ENCODE measurements at regions not wholly inside any gene's neighbourhood (a gene's known extent, or its start where the extent isn't known, plus 50 kb on each side); places are given as distances from the start of the nearest gene placed in this dataset.

DNA sequence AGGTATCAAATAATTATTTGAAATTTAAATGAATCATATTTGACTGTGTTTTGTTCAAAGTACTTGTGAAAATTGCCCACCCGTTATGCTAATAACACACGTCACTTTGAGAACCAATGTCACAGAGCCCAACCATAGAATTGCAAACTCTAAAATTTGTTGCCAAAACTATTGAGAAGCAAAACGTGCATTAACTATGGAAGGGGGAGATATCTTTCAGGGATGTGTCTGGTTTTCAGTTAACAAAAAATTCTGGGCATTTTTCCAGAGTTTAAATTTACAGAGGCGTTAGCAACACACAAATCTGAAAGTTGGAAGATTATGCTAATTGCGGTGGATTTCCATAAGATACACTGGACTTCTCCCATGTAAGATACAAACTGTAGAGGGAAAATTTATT, 371.8 kb upstream of the E2F7 start:
- TF ChIP-seq, protein P1, sequence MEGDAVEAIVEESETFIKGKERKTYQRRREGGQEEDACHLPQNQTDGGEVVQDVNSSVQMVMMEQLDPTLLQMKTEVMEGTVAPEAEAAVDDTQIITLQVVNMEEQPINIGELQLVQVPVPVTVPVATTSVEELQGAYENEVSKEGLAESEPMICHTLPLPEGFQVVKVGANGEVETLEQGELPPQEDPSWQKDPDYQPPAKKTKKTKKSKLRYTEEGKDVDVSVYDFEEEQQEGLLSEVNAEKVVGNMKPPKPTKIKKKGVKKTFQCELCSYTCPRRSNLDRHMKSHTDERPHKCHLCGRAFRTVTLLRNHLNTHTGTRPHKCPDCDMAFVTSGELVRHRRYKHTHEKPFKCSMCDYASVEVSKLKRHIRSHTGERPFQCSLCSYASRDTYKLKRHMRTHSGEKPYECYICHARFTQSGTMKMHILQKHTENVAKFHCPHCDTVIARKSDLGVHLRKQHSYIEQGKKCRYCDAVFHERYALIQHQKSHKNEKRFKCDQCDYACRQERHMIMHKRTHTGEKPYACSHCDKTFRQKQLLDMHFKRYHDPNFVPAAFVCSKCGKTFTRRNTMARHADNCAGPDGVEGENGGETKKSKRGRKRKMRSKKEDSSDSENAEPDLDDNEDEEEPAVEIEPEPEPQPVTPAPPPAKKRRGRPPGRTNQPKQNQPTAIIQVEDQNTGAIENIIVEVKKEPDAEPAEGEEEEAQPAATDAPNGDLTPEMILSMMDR (conservative IDR thresholded peaks at IDR 0.05 in 1 of 2, IDR thresholded peaks at IDR 0.05 in 1 of 2; ENCODE audit: extremely low read depth in 1 of 2, insufficient read depth in 1 of 2, low read depth in 1 of 2, low read length in 2 of 2), result no peak
- TF ChIP-seq EZH2 (IDR thresholded peaks at IDR 0.05; ENCODE audit: borderline replicate concordance, low read length), result no peak
